Thyroid gland (tissue), 4 donors: ENCODE measurements at regions not wholly inside any gene's neighbourhood (a gene's known extent, or its start where the extent isn't known, plus 50 kb on each side); places are given as distances from the start of the nearest gene placed in this dataset.
"Not testable (repeated sequence)": the region's sequence is repeated elsewhere in the genome, so short reads cannot be mapped to it uniquely, and the experiment has no call there.

ENCODE experiments used
- DNase-seq, 2 donors: peaks; one replicate each; pipeline ENCODE4 v3.0.0-alpha.2; 2019
- H3K27ac ChIP-seq, 3 donors: fragments of 200-600 bp; sonication (generic); 1 replicate in 2 of 3; 2 replicates in 1 of 3; pipeline ENCODE4 v1.5.1; 2016 to 2019; ENCODE audit warnings: mild to moderate bottlenecking in 1 of 3, moderate library complexity in 1 of 3
- H3K27me3 ChIP-seq: fragments of 200-600 bp; sonication (generic); one replicate; pipeline ENCODE4 v1.5.1; 2019
- H3K36me3 ChIP-seq, 2 donors: fragments of 200-600 bp; sonication (generic); one replicate each; pipeline ENCODE4 v1.5.1; 2016 to 2019
- H3K4me1 ChIP-seq, 2 donors: fragments of 200-600 bp; sonication (generic); one replicate each; pipeline ENCODE4 v1.5.1; 2017 to 2019
- H3K4me3 ChIP-seq, 3 donors: fragments of 200-600 bp; sonication (generic); replicated peaks in 1 of 3; 1 replicate in 2 of 3; 2 replicates in 1 of 3; pipeline ENCODE4 v1.5.1; 2016; ENCODE audit warnings: mild to moderate bottlenecking in 1 of 3
- H3K9me3 ChIP-seq: fragments of 200-600 bp; sonication (generic); one replicate; pipeline ENCODE4 v1.5.1; 2017
- CTCF ChIP-seq, 6 experiments: fragments of 200-600 bp in 3 of 6; fragments of 450-650 bp in 3 of 6; sonication (generic) in 3 of 6; IDR thresholded peaks; one replicate each; pipeline ENCODE4 v1.5.1; 2016 to 2019; ENCODE audit warnings: antibody characterized with exemption in 6 of 6, mild to moderate bottlenecking in 2 of 6, inconsistent platforms in 1 of 6, moderate library complexity in 1 of 6
- POLR2A ChIP-seq, 2 donors: fragments of 450-650 bp; IDR thresholded peaks; one replicate each; pipeline ENCODE4 v1.6.1; 2017; ENCODE audit warnings: antibody characterized with exemption in 2 of 2, mild to moderate bottlenecking in 2 of 2, moderate library complexity in 1 of 2
- WGBS, 2 donors: methylation state at CpG; one replicate each; pipeline ENCODE4 v1.1.5; 2017; 5-methylcytosine and 5-hydroxymethylcytosine counted together
- intact Hi-C: fragments of 100-400 bp; cut with DNase I; formaldehyde crosslinking; loops from one replicate; pipeline ENCODE4 v1.15.1; 2023

GRCh38 chr1:219550201-219550600 lies 62.7 kb downstream of the ZC3H11B start:
- no peaks in the 10 kb centered on the region for H3K27me3 ChIP-seq
- no peaks in the 10 kb centered on the region for H3K4me1 ChIP-seq
- no peak for TF ChIP-seq POLR2A (IDR thresholded peaks at IDR 0.05)
- TF ChIP-seq CTCF (IDR thresholded peaks at IDR 0.05) = no peak
- H3K36me3 ChIP-seq = no peaks in the 10 kb centered on the region
- intact Hi-C loops = no loop called here
- 70 to 83% methylated on average over 2 of the region's 2 CpGs for WGBS, 2 donors
- H3K9me3 ChIP-seq = no peaks in the 10 kb centered on the region
- no peak overlapping the region for H3K4me3 ChIP-seq
- H3K27ac ChIP-seq = no peak overlapping the region
- no peak for DNase-seq

- H3K9me3 ChIP-seq = no peaks in the 10 kb centered on the region
- TF ChIP-seq CTCF (IDR thresholded peaks at IDR 0.05) (no peak), POLR2A (IDR thresholded peaks at IDR 0.05) (no peak)
- no peaks in the 10 kb centered on the region for H3K27me3 ChIP-seq
- H3K4me3 ChIP-seq = no peak overlapping the region
- no peak overlapping the region for H3K27ac ChIP-seq
- no peaks in the 10 kb centered on the region for H3K4me1 ChIP-seq
- intact Hi-C loops = no loop called here
- no peak for DNase-seq
- H3K36me3 ChIP-seq = no peaks in the 10 kb centered on the region
These were observed 63.7 kb downstream of the ZC3H11B start for GRCh38 chr1:219549215-219549614.

GRCh38 chr1:219548386-219548785 lies 64.5 kb downstream of the ZC3H11B start:
- 82 to 86% methylated on average over 1 of the region's 1 CpG for whole genome bisulfite sequencing, 2 donors
- no peak overlapping the region for H3K27ac ChIP-seq
- no peak overlapping the region for H3K4me3 ChIP-seq
- no peaks in the 10 kb centered on the region for H3K27me3 ChIP-seq
- no peak for DNase-seq
- TF ChIP-seq POLR2A (IDR thresholded peaks at IDR 0.05) = no peak
- no peak for TF ChIP-seq CTCF (IDR thresholded peaks at IDR 0.05)
- intact Hi-C loops = no loop called here
- H3K36me3 ChIP-seq = no peaks in the 10 kb centered on the region
- H3K4me1 ChIP-seq = no peaks in the 10 kb centered on the region
- H3K9me3 ChIP-seq = no peaks in the 10 kb centered on the region

- H3K4me1 ChIP-seq, H3K27ac ChIP-seq, H3K4me3 ChIP-seq, DNase-seq, H3K36me3 ChIP-seq, H3K9me3 ChIP-seq, H3K27me3 ChIP-seq, intact Hi-C loops: not testable (repeated sequence)
- WGBS, 2 donors = no CpG with 5 or more reads among the region's 31 CpGs
These were observed 67.1 kb downstream of the ZC3H11B start for GRCh38 chr1:219545756-219546155.

GRCh38 chr1:219544163-219544846 lies 68.6 kb downstream of the ZC3H11B start:
- 58 to 64% methylated on average over 5 of the region's 5 CpGs for WGBS, 2 donors
- intact Hi-C loops = no loop called here
- H3K36me3 ChIP-seq = no peaks in the 10 kb centered on the region

More at GRCh38 chr1:219544163-219544846, 68.6 kb downstream of the ZC3H11B start:
- TF ChIP-seq POLR2A (IDR thresholded peaks at IDR 0.05) = no peak
- TF ChIP-seq CTCF (IDR thresholded peaks at IDR 0.05) = no peak
- H3K9me3 ChIP-seq = no peaks in the 10 kb centered on the region
- H3K27ac ChIP-seq = no peak overlapping the region
- H3K27me3 ChIP-seq = no peaks in the 10 kb centered on the region
- no peaks in the 10 kb centered on the region for H3K4me1 ChIP-seq
- no peak overlapping the region for H3K4me3 ChIP-seq
- no peak for DNase-seq
